ENCODE measurements at regions not wholly inside any gene's neighbourhood (a gene's known extent, or its start where the extent isn't known, plus 50 kb on each side); places are given as distances from the start of the nearest gene placed in this dataset.

DNA sequence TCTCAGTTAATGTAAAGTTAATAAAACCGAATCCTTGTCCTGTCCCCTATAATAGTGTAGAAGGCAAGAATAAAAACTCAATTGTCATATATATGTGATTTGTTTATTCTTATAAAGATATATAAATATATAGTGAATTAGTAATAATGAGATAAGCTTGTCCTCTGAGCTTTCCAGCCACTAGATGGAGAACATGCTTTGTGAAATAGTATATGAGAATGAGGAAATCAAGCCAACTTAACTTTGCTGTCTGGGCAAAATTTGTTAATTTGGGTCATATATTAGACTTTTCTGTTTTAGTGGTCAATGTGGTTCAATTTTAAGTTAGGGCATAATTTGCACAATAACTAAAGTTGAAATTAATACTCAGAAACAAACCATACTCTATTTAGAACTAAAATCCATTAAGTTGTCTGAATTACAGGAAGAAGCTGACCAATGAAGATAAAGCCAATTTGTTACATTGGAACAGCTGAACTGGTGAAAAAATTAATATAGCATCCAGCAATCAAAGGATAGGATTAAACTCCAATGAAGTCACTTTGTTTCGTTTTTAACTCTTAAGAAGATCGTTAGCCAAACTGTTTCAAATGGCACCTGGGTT is 595.0 kb downstream of the ARL4A start:
- peaks cover 2% of the 10 kb centered on the region in 3 donors for H3K27me3 Mint-ChIP-seq (ENCODE audit: low read depth in 3 of 3)

DNA sequence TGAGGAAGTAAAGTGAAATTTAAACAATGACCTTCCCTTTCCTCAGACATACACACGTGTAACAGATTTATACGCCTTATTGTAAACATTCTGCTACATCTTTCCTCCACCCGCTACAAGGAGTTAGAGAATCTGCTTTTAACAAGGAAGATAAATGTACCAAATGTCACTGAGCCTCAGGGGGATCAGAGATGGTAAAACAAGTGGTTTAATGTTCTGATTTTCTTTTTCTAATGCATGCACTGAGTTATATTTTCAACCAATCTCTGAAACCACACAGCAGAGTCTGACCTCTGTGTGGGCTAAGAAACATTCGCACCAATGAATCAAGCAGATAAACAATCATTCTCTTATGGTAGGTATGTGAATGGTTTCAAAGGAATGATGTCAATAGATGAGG is 599.5 kb downstream of the ARL4A start:
- H3K4me1 Mint-ChIP-seq: no peaks in the 10 kb centered on the region
- no peak overlapping the region for H3K27ac Mint-ChIP-seq
- no peaks in the 10 kb centered on the region for H3K36me3 Mint-ChIP-seq
- no peaks in the 10 kb centered on the region for H3K9me3 Mint-ChIP-seq
- no peak overlapping the region for H3K4me3 Mint-ChIP-seq
- no peak for DNase-seq
- H3K27me3 Mint-ChIP-seq (ENCODE audit: low read depth in 3 of 3): peaks cover 0 to 2% (median 0%) of the 10 kb centered on the region in 3 donors

More for the DNA sequence above, 595.0 kb downstream of the ARL4A start:
- no peak overlapping the region for H3K27ac Mint-ChIP-seq
- no peaks in the 10 kb centered on the region for H3K36me3 Mint-ChIP-seq
- H3K4me1 Mint-ChIP-seq: no peaks in the 10 kb centered on the region
- no peaks in the 10 kb centered on the region for H3K9me3 Mint-ChIP-seq
- H3K4me3 Mint-ChIP-seq: no peak overlapping the region
- DNase-seq: no peak

DNA sequence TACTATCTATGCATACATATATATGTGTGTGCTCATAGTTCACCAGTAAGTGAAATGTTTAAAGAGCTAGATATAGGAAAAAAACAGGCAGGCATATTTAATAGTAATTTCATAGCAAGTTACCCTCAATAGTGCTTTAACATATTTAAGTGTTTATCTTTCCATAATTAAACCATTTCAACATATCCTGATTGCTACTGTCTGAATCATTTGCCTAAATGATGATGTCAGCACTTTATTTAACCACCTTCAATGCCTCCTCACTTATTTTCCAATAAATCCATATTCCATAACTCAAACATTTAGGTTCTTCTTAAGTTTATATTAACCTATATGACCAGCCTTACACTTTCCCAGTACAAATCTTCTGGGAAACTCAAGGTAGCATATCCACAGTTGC is 601.1 kb downstream of the ARL4A start:
- Mint-ChIP-seq H3K27me3 (ENCODE audit: low read depth in 3 of 3) (peaks cover 0 to 2% (median 0%) of the 10 kb centered on the region in 3 donors), H3K36me3 (no peaks in the 10 kb centered on the region), H3K27ac (no peak overlapping the region), H3K4me1 (no peaks in the 10 kb centered on the region), H3K9me3 (no peaks in the 10 kb centered on the region), H3K4me3 (no peak overlapping the region)
- DNase-seq: no peak

DNA sequence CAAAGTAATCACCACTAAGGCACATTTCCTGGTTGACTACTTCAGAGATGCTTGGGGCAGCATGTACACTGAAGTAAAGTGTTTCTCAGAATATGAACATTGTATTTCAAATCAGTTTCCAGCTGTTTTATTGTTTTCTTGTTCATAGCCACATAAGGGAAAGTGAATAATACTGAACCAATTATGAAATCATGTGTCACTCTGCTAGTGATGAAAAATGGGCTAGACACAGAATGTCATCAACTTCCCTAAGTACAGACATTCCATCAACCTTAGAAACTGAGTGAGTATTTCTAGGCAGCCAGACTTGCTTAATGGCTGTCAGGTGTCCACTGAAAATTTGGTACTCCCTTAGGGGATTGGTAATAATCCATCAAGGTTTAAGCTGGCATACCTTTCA is 603.5 kb downstream of the ARL4A start:
- no peaks in the 10 kb centered on the region for H3K4me1 Mint-ChIP-seq
- no peak for DNase-seq
- H3K27me3 Mint-ChIP-seq (ENCODE audit: low read depth in 3 of 3): peaks cover 0 to 2% (median 0%) of the 10 kb centered on the region in 3 donors
- no peak overlapping the region for H3K4me3 Mint-ChIP-seq
- H3K9me3 Mint-ChIP-seq: no peaks in the 10 kb centered on the region
- H3K36me3 Mint-ChIP-seq: no peaks in the 10 kb centered on the region
- H3K27ac Mint-ChIP-seq: no peak overlapping the region

DNA sequence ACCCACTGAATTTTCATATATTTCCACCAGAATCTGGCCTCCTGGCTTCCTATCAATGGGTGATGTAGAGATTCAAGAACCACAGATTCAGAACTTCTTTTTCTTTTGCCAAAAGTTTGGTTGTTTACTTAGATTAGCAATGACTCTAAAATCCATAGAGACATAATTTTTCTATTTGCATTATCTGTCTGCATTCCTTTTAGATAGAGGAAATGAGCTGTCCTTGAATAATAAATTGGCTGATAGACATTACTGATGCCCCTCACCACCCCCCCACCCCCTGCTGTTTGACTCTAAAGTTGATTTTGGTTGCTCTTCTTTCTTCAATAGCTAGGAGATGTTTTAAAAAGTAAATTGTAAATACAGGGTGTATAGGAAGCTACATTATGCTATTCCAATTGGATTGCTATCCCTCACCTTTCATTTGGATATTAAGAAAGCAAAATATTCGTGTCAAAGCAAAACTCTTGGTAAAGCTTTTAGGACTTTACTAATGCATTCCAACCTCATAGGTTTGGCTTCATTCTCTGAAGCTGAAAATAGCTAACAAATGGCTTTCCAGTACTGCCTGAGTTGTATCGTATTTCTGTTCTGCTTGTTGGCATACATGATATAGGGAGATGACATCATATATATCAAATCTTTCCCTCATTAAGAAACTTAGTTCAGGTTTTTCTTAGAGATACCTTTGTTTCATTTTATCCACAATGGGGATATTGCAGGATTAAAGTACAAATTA is 606.0 kb downstream of the ARL4A start:
- no peaks in the 10 kb centered on the region for H3K9me3 Mint-ChIP-seq
- no peak overlapping the region for H3K27ac Mint-ChIP-seq
- no peaks in the 10 kb centered on the region for H3K36me3 Mint-ChIP-seq
- DNase-seq: no peak
- no peak overlapping the region for H3K4me3 Mint-ChIP-seq
- H3K27me3 Mint-ChIP-seq (ENCODE audit: low read depth in 3 of 3): no peaks in the 10 kb centered on the region
- no peaks in the 10 kb centered on the region for H3K4me1 Mint-ChIP-seq

DNA sequence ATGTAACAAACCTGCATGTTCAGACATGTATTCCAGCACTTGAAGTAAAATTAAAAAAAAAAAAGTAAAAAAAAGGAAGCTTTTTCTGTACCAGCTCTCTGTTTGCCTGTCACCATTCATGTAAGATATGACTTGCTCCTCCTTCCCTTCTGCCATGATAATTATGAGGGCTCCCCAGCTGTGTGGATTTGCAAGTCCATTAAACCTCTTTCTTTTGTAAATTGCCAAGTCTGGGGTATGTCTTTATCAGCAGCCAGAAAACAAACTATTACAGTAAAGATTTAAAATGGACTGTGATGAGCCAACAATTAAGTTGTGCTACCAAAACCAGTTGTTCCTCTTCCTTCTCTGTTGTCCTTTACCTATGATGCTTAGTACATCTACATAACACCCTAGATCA is 619.6 kb downstream of the ARL4A start:
- no peak overlapping the region for H3K27ac Mint-ChIP-seq
- no peak for DNase-seq
- no peak overlapping the region for H3K4me3 Mint-ChIP-seq
- H3K36me3 Mint-ChIP-seq: no peaks in the 10 kb centered on the region
- peaks cover 0 to 2% (median 0%) of the 10 kb centered on the region in 3 donors for H3K27me3 Mint-ChIP-seq (ENCODE audit: low read depth in 3 of 3)
- H3K9me3 Mint-ChIP-seq: peaks cover 0 to 11% (median 2%) of the 10 kb centered on the region in 6 donors
- H3K4me1 Mint-ChIP-seq: no peaks in the 10 kb centered on the region

DNA sequence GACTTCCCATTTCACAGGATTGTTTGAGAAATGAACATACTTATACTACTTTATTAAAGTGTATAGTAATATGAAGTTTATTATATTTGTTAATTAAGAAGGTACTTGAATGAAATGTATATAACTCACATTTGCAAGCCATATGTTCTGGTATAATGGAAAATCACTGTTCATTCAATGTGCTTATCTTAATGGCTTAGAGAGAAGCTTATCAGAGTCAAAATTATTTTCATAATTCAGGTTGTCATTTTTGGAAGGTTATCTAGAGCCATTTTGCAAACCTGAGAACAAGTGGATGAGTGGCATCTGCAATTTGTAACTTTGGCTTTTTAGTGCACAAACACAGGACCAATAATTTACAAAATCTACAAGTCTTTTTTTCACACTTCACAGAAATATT is 621.0 kb downstream of the ARL4A start:
- H3K4me1 Mint-ChIP-seq: no peaks in the 10 kb centered on the region

DNA sequence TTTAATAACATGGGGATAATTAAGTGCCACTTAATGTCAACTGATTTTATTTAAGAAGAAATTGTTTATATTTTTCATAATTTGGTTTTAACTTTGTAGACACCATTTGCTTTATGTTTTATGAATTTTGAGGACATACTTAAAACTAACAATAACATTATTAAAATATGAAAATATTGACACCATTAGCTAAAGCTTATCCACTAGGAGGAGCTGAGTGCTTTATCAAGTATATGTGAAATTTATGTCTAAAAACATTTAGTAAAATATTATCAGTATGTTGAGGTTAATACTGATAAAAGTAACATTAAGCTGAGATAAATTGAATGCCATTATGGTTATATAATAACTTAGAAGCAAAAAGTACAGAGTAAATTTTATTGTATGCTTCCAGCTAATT is 622.1 kb downstream of the ARL4A start:
- no peaks in the 10 kb centered on the region for H3K36me3 Mint-ChIP-seq
- no peak overlapping the region for H3K27ac Mint-ChIP-seq
- H3K9me3 Mint-ChIP-seq: peaks cover 0 to 21% (median 4%) of the 10 kb centered on the region in 6 donors
- DNase-seq: no peak
- H3K4me3 Mint-ChIP-seq: no peak overlapping the region
- no peaks in the 10 kb centered on the region for H3K4me1 Mint-ChIP-seq
- peaks cover 0 to 2% (median 0%) of the 10 kb centered on the region in 3 donors for H3K27me3 Mint-ChIP-seq (ENCODE audit: low read depth in 3 of 3)

More for the DNA sequence above, 621.0 kb downstream of the ARL4A start:
- DNase-seq: no peak
- Mint-ChIP-seq H3K27ac (no peak overlapping the region), H3K27me3 (ENCODE audit: low read depth in 3 of 3) (peaks cover 0 to 2% (median 0%) of the 10 kb centered on the region in 3 donors), H3K4me3 (no peak overlapping the region), H3K9me3 (peaks cover 0 to 21% (median 4%) of the 10 kb centered on the region in 6 donors), H3K36me3 (no peaks in the 10 kb centered on the region)

DNA sequence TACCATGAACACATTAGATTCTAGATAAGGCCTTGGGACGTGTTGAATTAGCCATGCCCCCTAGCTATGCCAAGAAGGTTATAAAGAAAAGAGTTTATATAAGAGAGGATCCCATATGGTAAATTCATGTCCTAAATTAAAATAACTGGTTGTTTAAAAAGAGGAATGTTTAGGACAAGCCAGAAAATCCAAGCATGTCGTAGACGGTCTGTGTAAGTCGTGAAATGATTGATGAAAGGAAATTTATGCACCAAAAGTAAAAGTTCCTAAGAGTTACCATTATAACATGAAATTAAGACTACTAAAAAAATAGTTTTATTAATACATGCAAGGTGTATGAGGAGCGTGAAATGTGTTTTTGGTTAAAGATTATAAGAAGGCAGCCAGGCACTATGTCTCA is 624.9 kb downstream of the ARL4A start:
- Mint-ChIP-seq H3K4me1 (no peaks in the 10 kb centered on the region), H3K9me3 (peaks cover 0 to 22% (median 4%) of the 10 kb centered on the region in 6 donors), H3K4me3 (no peak overlapping the region), H3K27me3 (ENCODE audit: low read depth in 3 of 3) (peaks cover 0 to 2% (median 0%) of the 10 kb centered on the region in 3 donors), H3K36me3 (no peaks in the 10 kb centered on the region), H3K27ac (no peak overlapping the region)
- DNase-seq: no peak

DNA sequence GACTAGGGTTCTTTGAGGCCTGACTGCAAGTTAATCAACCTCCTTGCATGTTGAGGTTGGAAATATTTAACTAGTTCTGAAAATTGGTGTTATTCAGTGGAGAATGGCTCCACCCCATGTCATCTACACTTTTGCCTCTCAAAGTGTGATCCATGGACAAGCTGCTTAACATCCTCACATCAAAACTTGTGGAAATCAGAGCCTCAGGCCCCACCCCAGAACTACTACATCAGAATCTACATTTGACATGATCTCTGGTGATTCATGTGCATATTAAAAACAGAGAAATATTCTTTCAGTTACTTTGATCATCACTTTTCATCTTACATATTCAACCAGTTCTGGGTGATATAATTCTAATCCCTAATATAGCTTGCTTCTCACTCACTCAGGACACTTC is 632.9 kb downstream of the ARL4A start:
- no peak overlapping the region for H3K27ac Mint-ChIP-seq
- no peaks in the 10 kb centered on the region for H3K27me3 Mint-ChIP-seq (ENCODE audit: low read depth in 3 of 3)
- H3K4me1 Mint-ChIP-seq: no peaks in the 10 kb centered on the region
- H3K36me3 Mint-ChIP-seq: no peaks in the 10 kb centered on the region
- DNase-seq: no peak
- peaks cover 0 to 7% (median 4%) of the 10 kb centered on the region in 6 donors for H3K9me3 Mint-ChIP-seq
- H3K4me3 Mint-ChIP-seq: no peak overlapping the region

DNA sequence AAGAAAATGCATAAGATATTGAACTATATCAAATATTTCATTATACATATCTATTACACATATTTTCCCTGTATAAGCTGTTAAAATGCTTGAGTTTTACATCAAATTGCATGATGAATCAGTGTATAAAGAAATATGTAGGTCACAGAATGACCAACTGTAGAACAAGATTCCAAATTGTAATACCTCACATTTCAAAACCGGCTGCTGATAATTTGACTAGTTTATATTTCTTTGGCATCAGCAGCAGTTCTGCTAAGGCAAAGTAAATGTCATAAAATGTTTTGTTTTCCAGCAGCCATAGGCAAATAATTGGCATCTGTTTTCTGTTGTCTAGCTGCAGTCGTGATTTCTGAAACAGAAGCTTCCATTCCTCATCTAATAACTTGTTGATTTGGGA is 633.9 kb downstream of the ARL4A start:
- no peaks in the 10 kb centered on the region for H3K36me3 Mint-ChIP-seq

DNA sequence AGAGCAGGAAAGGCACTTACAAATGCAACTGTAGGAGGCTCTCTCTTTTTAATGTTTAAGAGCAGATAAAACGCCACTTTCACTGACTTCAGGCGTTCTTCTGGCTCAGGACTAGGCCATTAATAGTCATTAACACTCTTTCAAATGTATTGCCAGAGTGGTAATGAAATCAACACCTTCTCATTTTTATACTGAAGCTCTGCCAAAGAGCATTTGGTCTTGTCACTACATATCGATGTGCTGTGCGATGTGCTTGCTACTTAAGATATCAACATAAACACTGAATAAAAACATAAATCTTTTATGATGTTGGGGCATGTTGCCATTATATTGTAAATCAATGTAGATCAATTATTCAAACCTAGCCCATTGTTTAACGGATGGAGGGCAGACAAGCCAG is 634.7 kb downstream of the ARL4A start:
- no peak overlapping the region for H3K4me3 Mint-ChIP-seq
- no peaks in the 10 kb centered on the region for H3K27me3 Mint-ChIP-seq (ENCODE audit: low read depth in 3 of 3)

More for the DNA sequence above, 633.9 kb downstream of the ARL4A start:
- no peak for DNase-seq
- Mint-ChIP-seq H3K27ac (no peak overlapping the region), H3K9me3 (peaks cover 0 to 9% (median 4%) of the 10 kb centered on the region in 6 donors), H3K27me3 (ENCODE audit: low read depth in 3 of 3) (no peaks in the 10 kb centered on the region), H3K4me1 (no peaks in the 10 kb centered on the region), H3K4me3 (no peak overlapping the region)

DNA sequence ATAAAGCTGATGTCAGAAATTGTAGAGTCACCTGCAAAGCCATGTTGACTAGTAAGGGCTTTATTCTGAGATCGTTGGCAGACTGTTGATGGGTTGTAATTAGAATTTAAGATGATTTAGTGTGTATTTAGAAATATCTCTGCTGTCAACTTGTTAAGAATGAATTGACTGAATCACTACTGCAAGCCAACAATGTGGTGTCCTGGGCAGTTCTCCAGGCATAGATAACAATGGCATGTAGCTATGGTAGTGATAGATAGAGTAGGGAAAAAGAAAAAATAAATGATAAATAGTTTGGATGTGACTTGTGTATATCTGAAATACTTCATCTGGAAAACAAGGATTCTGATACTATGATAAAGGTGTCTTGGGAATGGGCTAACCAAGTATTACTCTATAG is 640.2 kb downstream of the ARL4A start:
- Mint-ChIP-seq H3K4me1 (no peaks in the 10 kb centered on the region), H3K4me3 (no peak overlapping the region), H3K36me3 (no peaks in the 10 kb centered on the region), H3K9me3 (peaks cover 4 to 14% (median 6%) of the 10 kb centered on the region in 6 donors), H3K27ac (no peak overlapping the region), H3K27me3 (ENCODE audit: low read depth in 3 of 3) (no peaks in the 10 kb centered on the region)
- no peak for DNase-seq

More for the DNA sequence above, 634.7 kb downstream of the ARL4A start:
- no peaks in the 10 kb centered on the region for H3K36me3 Mint-ChIP-seq
- no peaks in the 10 kb centered on the region for H3K4me1 Mint-ChIP-seq
- DNase-seq: no peak
- H3K9me3 Mint-ChIP-seq: peaks cover 0 to 9% (median 2%) of the 10 kb centered on the region in 6 donors
- H3K27ac Mint-ChIP-seq: no peak overlapping the region

DNA sequence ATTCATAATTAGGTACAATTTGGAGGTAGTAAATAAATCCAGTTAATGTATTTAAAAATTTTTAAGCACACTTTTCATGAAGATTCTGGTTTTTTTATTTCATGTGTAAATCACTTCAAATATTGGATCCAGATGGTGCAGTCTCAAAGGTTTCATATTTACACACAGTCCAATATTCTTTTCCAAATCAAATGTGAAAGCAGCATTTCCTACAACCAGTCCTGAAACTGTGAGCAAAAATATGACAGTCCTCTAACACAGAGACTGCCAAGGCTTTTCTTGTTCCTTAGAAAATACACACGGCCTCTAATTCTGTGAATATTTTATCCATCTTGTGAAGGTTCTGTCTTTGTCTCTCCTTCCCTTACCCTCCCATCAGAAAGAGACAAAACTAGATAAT is 645.9 kb downstream of the ARL4A start:
- no peak overlapping the region for H3K4me3 Mint-ChIP-seq

More for the DNA sequence above, 645.9 kb downstream of the ARL4A start:
- Mint-ChIP-seq H3K9me3 (peaks cover 0 to 19% (median 8%) of the 10 kb centered on the region in 6 donors), H3K36me3 (no peaks in the 10 kb centered on the region), H3K27ac (no peak overlapping the region), H3K27me3 (ENCODE audit: low read depth in 3 of 3) (no peaks in the 10 kb centered on the region), H3K4me1 (no peaks in the 10 kb centered on the region)
- DNase-seq: no peak
